Endothelial cell (in vitro differentiated cells): ENCODE measurements at regions not wholly inside any gene's neighbourhood (a gene's known extent, or its start where the extent isn't known, plus 50 kb on each side); places are given as distances from the start of the nearest gene placed in this dataset.

Experiments
- DNase-seq: peaks from one replicate; pipeline ENCODE4 v3.0.0; 2021; ENCODE audit warnings: low spot score
- H3K27ac Mint-ChIP-seq: one replicate; pipeline ENCODE4 v1.8.0; 2021; ENCODE audit warnings: mixed read lengths, inconsistent platforms; ENCODE audit not compliant: unreplicated experiment
- H3K27me3 Mint-ChIP-seq: one replicate; pipeline ENCODE4 v1.8.0; 2021; ENCODE audit warnings: mild to moderate bottlenecking, moderate library complexity, mixed read lengths, inconsistent platforms; ENCODE audit not compliant: unreplicated experiment
- H3K36me3 Mint-ChIP-seq: one replicate; pipeline ENCODE4 v1.8.0; 2021; ENCODE audit warnings: mild to moderate bottlenecking, low read depth, mixed read lengths, inconsistent platforms; ENCODE audit not compliant: unreplicated experiment
- H3K4me1 Mint-ChIP-seq: one replicate; pipeline ENCODE4 v1.8.0; 2021; ENCODE audit warnings: mild to moderate bottlenecking, mixed read lengths, inconsistent platforms; ENCODE audit not compliant: unreplicated experiment
- H3K4me3 Mint-ChIP-seq: one replicate; pipeline ENCODE4 v1.8.0; 2021; ENCODE audit warnings: mild to moderate bottlenecking, mixed read lengths, inconsistent platforms; ENCODE audit not compliant: unreplicated experiment
- H3K9me3 Mint-ChIP-seq: one replicate; pipeline ENCODE4 v1.8.0; 2021; ENCODE audit warnings: mixed read lengths, inconsistent platforms; ENCODE audit not compliant: unreplicated experiment
- CTCF ChIP-seq: fragments of 200-600 bp; sonication (generic); IDR thresholded peaks from one replicate; pipeline ENCODE4 v1.5.0; 2021; ENCODE audit warnings: antibody characterized with exemption; ENCODE audit not compliant: unreplicated experiment

- Mint-ChIP-seq H3K36me3 (no peaks in the 10 kb centered on the region), H3K27ac (no peak overlapping the region)
- DNase-seq: no peak
Measured at GRCh38 chr1:215502081-215502480, 65.0 kb upstream of the KCTD3 start.

GRCh38 chr1:215507119-215507518, 60.0 kb upstream of the KCTD3 start:
- Mint-ChIP-seq H3K4me3 (no peak overlapping the region), H3K27me3 (peaks cover under 1% of the 10 kb centered on the region), H3K36me3 (no peaks in the 10 kb centered on the region), H3K27ac (no peak overlapping the region), H3K4me1 (no peaks in the 10 kb centered on the region), H3K9me3 (no peaks in the 10 kb centered on the region)
- TF ChIP-seq CTCF: no peak
- no peak for DNase-seq

More at GRCh38 chr1:215502081-215502480, 65.0 kb upstream of the KCTD3 start:
- Mint-ChIP-seq H3K27me3 (peaks cover 3% of the 10 kb centered on the region), H3K4me3 (no peak overlapping the region), H3K4me1 (peaks cover 3% of the 10 kb centered on the region), H3K9me3 (no peaks in the 10 kb centered on the region)
- TF ChIP-seq CTCF: no peak

- no peak overlapping the region for H3K4me3 Mint-ChIP-seq
- H3K27ac Mint-ChIP-seq: no peak overlapping the region
- H3K27me3 Mint-ChIP-seq: no peaks in the 10 kb centered on the region
- H3K9me3 Mint-ChIP-seq: no peaks in the 10 kb centered on the region
- H3K36me3 Mint-ChIP-seq: no peaks in the 10 kb centered on the region
- no peak for TF ChIP-seq CTCF
- H3K4me1 Mint-ChIP-seq: no peaks in the 10 kb centered on the region
- DNase-seq: no peak
Measured at GRCh38 chr1:215508311-215508710, 58.8 kb upstream of the KCTD3 start.
